ENCODE measurements at regions not wholly inside any gene's neighbourhood (a gene's known extent, or its start where the extent isn't known, plus 50 kb on each side); places are given as distances from the start of the nearest gene placed in this dataset.

GRCh38 chr16:85488414-85488813 lies 124.7 kb upstream of the GSE1 start:
- TF ChIP-seq CTCF (conservative IDR thresholded peaks at IDR 0.05; ENCODE audit: low read length) = no peak
- no peak for TF ChIP-seq EZH2phosphoT487 (IDR thresholded peaks at IDR 0.05; ENCODE audit: borderline replicate concordance)

Measured in Loucy (cell line).